Mammary epithelial cell (primary cell): ENCODE measurements at regions not wholly inside any gene's neighbourhood (a gene's known extent, or its start where the extent isn't known, plus 50 kb on each side); places are given as distances from the start of the nearest gene placed in this dataset.

Source experiments
- CTCF ChIP-seq, 2 donors: IDR thresholded peaks in 1 of 2; conservative IDR thresholded peaks in 1 of 2; 2 replicates each; pipeline ENCODE4 v1.5.1; 2011 to 2012; ENCODE audit warnings: inconsistent platforms in 2 of 2, low read length in 2 of 2, mild to moderate bottlenecking in 2 of 2, control low read depth in 1 of 2, low read depth in 1 of 2; ENCODE audit not compliant: insufficient read depth in 1 of 2; ENCODE audit errors: extremely low read depth in 1 of 2
- EZH2 ChIP-seq: IDR thresholded peaks from 2 replicates; pipeline ENCODE4 v1.6.1; 2012; ENCODE audit warnings: low read length, inconsistent platforms, borderline replicate concordance

DNA sequence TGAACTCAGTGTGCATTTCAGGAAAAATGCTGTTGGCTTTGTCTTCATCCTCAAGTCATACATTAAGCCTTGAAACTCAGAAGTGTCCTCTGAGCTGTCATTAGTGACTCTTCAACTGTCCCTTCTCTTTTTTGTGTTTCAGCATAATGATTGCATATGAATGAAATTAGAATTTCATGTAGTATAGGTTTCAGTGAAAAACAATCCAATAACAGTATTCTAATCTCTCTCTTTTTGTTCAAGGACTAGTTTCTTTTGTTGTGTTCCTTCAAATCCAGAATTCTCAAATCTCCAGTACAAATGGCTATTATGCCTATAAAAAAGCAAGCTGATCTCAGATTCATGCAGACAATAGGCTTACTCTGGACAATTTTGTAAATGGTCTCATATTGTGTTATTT lies 133.5 kb downstream of the QPCT start:
- TF ChIP-seq CTCF (conservative IDR thresholded peaks at IDR 0.05 in 1 of 2, IDR thresholded peaks at IDR 0.05 in 1 of 2; ENCODE audit: extremely low read depth in 1 of 2, insufficient read depth in 1 of 2, low read depth in 1 of 2, low read length in 2 of 2) (no peak), EZH2 (no peak)
